IPS-18a (cell line): ENCODE measurements at regions not wholly inside any gene's neighbourhood (a gene's known extent, or its start where the extent isn't known, plus 50 kb on each side); places are given as distances from the start of the nearest gene placed in this dataset.

Experiments used
- H3K27ac ChIP-seq: one replicate; pipeline ENCODE4 v1.5.1; 2013; ENCODE audit warnings: low read length
- H3K27me3 ChIP-seq: one replicate; pipeline ENCODE4 v1.6.1; 2013; ENCODE audit warnings: mild to moderate bottlenecking, low read length; ENCODE audit not compliant: control insufficient read depth, insufficient read depth
- H3K36me3 ChIP-seq: one replicate; pipeline ENCODE4 v1.6.1; 2013; ENCODE audit warnings: low read depth, low read length; ENCODE audit not compliant: control insufficient read depth
- H3K4me1 ChIP-seq: one replicate; pipeline ENCODE4 v1.6.1; 2013; ENCODE audit warnings: low read depth, low read length; ENCODE audit not compliant: control insufficient read depth
- H3K4me3 ChIP-seq: one replicate; pipeline ENCODE4 v1.5.1; 2013; ENCODE audit warnings: low read length
- H3K9ac ChIP-seq: one replicate; pipeline ENCODE4 v1.6.1; 2013; ENCODE audit warnings: mild to moderate bottlenecking, low read length, moderate library complexity
- H3K9me3 ChIP-seq: one replicate; pipeline ENCODE4 v1.6.1; 2013; ENCODE audit warnings: low read depth, low read length; ENCODE audit not compliant: control insufficient read depth

DNA sequence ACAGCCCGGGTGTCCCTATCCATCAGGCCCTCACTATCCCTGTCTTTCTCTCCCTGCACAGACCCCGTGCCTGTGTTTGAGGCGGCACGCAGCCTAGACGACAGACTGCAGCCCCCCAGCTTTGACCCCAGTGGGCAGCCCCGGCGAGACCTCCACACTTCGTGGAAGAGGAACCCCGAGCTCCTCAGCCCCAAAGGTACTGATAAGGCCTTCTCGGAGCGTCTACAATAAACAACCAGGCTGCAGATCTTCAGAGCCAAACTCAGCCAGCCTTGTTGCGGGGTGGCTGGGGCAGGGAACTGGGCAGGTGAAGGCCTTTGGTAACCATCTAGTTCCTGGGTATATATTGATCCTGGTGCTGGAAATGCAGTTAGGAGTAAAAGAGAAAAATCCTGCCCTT is 77.5 kb downstream of the PHETA1 start:
- Histone ChIP-seq H3K9ac (no peak overlapping the region), H3K4me3 (no peak overlapping the region), H3K36me3 (no peaks in the 10 kb centered on the region), H3K27ac (no peak overlapping the region), H3K4me1 (no peaks in the 10 kb centered on the region), H3K9me3 (no peaks in the 10 kb centered on the region), H3K27me3 (no peaks in the 10 kb centered on the region)

DNA sequence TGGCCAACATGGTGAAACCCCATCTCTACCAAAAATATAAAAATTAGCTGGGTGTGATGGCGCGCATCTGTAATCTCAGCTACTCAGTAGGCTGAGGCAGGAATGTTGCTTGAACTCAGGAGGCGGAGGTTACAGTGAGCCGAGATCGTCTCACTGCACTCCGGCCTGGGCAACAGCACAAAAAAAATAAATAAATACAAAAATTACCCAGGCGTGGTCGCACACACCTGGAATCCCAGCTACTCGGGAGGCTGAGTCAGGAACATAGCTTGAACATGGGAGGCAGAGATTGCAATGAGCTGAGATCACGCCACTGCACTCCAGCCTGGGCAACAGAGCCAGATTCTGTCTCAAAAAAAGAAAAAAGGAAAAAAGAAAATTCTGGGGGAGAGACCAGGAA is 80.1 kb downstream of the PHETA1 start:
- Histone ChIP-seq H3K27ac (no peak overlapping the region), H3K36me3 (no peaks in the 10 kb centered on the region), H3K4me3 (no peak overlapping the region), H3K4me1 (peaks cover 15% of the 10 kb centered on the region), H3K9ac (no peak overlapping the region), H3K9me3 (no peaks in the 10 kb centered on the region), H3K27me3 (no peaks in the 10 kb centered on the region)

DNA sequence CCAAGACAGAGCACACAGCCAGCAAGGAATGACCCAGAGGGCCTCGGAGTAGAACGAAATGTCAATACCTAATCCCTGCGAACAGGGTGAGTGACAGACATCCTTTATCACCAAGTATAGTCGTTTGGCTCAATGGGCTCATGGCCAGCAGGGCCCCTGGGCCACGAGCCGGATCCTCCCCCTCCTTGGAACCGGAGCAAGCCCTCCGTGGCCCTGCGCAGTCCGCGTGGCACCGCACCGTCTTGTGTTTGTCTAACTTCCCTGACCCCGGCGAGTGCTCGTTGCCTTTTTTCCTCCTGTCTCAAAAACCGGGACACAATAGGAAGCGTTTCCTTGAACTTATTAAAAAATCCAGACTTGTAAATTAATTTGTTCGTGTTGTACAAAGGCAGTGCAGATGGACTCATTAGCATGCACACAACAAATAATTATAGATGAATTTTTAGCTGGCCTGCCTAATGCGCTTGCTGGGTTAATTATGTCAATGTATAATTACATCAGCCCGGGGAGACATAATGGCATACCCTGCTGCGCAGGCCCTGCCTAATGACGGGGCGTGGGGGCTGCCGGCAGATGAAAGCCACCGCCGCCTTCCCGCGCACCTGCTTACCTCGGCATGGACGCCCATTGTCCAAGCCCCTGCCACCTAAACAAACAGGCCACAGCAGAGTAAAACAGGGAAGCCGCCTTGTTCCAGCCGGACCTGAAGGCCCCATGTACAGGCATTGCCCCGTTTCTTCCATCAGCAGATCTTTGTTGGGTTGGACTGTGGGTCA is 81.6 kb downstream of the PHETA1 start:
- Histone ChIP-seq H3K4me3 (no peak overlapping the region), H3K27ac (no peak overlapping the region), H3K4me1 (peaks cover 15% of the 10 kb centered on the region), H3K9me3 (no peaks in the 10 kb centered on the region), H3K36me3 (no peaks in the 10 kb centered on the region), H3K27me3 (no peaks in the 10 kb centered on the region), H3K9ac (no peak overlapping the region)

DNA sequence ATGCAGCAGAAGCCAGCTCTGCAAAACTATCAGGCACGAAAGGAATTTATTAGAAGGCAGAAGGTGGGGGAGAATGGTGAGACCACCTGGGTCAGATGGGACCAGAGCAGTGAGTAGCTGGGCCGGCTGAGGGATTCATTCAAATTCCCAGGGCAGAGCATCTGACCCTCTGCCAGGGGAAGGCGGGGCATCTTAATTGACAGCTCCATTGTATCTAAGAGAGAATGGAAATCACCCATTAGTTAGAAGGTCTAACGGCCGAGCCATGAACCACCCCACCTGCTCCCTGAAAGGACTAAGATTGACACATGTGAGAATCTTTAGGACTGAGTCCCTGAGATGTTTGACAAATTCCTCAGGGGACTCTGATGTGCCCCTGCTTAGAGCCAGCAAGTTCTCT is 83.7 kb downstream of the PHETA1 start:
- H3K27ac ChIP-seq: no peak overlapping the region
- no peaks in the 10 kb centered on the region for H3K36me3 ChIP-seq
- no peak overlapping the region for H3K4me3 ChIP-seq
- no peaks in the 10 kb centered on the region for H3K9me3 ChIP-seq
- peaks cover 15% of the 10 kb centered on the region for H3K4me1 ChIP-seq
- H3K9ac ChIP-seq: no peak overlapping the region
- no peaks in the 10 kb centered on the region for H3K27me3 ChIP-seq

DNA sequence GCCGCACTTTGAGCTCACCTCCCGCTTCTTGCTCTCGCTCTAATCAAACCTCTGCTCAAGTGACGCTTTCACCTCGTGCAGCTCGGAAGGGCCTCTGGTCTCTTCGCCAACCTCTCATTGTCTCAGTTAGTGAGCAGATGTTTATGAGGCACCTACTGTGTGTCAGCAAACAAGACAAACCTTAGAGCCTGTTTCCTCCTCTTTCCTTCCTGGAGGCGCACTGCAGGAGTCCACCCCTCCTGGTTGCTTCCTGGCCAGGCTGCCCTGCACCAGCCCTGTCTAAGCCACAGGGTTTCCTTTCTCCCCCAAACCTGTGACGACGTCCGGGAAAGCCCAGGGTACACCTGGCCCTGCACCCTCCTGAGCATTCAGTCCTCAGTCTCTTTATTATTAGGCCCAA is 84.2 kb downstream of the PHETA1 start:
- H3K4me3 ChIP-seq: no peak overlapping the region
- no peak overlapping the region for H3K27ac ChIP-seq
- H3K36me3 ChIP-seq: no peaks in the 10 kb centered on the region
- H3K27me3 ChIP-seq: no peaks in the 10 kb centered on the region
- no peak overlapping the region for H3K9ac ChIP-seq
- H3K4me1 ChIP-seq: peaks cover 15% of the 10 kb centered on the region
- H3K9me3 ChIP-seq: no peaks in the 10 kb centered on the region

DNA sequence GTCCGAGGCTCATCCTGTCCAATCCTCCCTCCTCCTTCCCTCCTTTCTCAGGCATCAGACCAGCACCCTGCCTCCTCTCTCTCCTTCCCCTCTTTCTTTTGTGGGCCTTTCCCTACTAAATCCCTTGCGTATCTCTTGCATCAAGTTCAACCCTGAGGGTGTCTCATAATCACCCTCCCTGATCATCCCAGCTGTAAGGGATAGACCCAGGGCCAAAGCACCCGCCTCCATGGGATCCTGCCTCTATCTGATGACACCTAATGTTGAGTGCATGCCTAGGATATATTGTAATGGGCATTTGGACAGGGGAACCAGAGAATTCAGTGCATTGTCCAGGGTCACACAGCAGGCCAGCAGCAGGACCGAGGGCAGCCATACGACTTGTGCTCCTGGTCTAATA is 84.9 kb downstream of the PHETA1 start:
- Histone ChIP-seq H3K36me3 (no peaks in the 10 kb centered on the region), H3K27me3 (no peaks in the 10 kb centered on the region), H3K4me1 (peaks cover 15% of the 10 kb centered on the region), H3K27ac (no peak overlapping the region), H3K9ac (no peak overlapping the region), H3K9me3 (no peaks in the 10 kb centered on the region), H3K4me3 (no peak overlapping the region)

DNA sequence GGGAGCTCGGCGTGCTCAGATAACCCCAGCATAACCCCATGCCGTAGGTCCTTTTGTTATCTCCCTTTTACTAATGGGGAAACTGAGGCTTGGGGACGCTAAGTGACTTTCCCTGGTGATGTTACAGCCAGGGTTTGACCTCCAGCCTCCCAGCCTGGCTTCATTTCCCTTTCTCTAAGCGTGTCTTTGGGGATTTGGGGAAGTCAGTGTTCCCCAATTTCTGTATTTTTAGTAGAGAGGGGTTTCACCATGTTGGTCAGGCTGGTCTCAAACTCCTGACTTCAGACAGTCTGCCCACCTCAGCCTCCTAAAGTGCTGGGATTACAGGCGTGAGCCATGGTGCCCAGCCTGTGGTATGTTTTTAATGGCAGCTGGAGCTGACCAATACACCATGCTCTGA is 85.4 kb downstream of the PHETA1 start:
- peaks cover 15% of the 10 kb centered on the region for H3K4me1 ChIP-seq

DNA sequence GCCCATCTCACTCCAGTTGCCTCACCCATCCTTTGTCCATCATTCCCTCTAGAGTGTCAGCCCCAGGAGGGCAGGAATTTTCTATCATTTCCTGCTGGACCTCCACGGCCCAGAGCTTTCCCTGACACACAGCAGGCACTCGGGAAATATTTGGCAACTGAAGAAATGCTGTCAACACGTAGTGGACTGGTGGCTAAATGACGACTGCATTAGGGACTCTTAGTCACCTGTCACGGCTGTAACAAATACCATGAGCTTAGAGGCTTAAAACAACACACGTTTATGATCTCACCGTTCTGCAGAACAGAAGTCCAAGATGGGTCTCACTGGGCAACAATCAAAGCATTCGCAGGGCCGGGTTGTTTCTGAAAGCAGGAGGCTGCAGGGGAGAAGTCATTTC is 91.3 kb downstream of the PHETA1 start:
- no peak overlapping the region for H3K27ac ChIP-seq
- H3K9ac ChIP-seq: no peak overlapping the region
- H3K9me3 ChIP-seq: no peaks in the 10 kb centered on the region
- peaks cover 3% of the 10 kb centered on the region for H3K4me1 ChIP-seq
- no peaks in the 10 kb centered on the region for H3K36me3 ChIP-seq
- H3K4me3 ChIP-seq: no peak overlapping the region
- H3K27me3 ChIP-seq: no peaks in the 10 kb centered on the region

More for the DNA sequence above, 85.4 kb downstream of the PHETA1 start:
- Histone ChIP-seq H3K27me3 (no peaks in the 10 kb centered on the region), H3K36me3 (no peaks in the 10 kb centered on the region), H3K9me3 (no peaks in the 10 kb centered on the region), H3K27ac (no peak overlapping the region), H3K9ac (no peak overlapping the region), H3K4me3 (no peak overlapping the region)

DNA sequence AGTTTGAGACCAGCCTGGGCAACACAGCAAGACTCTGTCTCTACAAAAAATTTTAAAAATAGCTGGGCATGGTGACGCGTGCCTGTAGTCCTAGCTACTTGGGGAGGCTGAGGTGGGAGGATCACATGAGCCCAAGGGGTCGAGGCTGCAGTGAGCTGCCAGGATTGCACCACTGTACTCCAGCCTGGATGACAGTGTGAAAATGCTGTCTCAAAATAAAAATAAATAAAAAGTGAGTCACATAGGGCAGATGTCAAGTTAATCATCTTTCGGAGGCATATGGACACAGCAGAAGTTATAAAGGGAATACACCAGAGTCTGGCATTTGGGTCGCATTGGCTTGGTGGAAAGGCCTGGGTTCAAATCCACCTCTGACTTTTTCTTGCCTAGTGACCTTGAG is 92.7 kb downstream of the PHETA1 start:
- Histone ChIP-seq H3K9me3 (no peaks in the 10 kb centered on the region), H3K27me3 (no peaks in the 10 kb centered on the region), H3K4me1 (peaks cover 3% of the 10 kb centered on the region)

DNA sequence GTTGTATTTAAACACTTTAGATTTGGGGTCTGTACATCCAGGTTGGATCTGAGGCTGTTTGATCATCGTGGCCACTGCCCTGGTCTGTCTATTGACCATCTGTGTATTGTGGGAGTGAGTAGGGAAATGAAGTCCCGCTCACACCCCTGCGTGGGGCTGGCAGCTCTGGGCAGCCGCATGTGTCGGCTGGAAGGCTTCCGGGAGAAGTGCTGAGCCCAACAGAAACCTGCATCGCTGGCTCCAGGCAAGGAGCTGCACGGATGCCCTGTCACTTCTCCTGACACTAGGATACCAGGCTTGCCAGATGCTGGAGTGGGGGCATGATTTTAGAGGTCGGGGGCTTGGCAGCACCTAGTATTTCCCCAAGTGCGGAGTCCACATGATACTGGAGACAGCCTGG is 93.6 kb downstream of the PHETA1 start:
- H3K4me1 ChIP-seq: peaks cover 3% of the 10 kb centered on the region
- H3K4me3 ChIP-seq: no peak overlapping the region
- H3K27ac ChIP-seq: no peak overlapping the region
- H3K36me3 ChIP-seq: no peaks in the 10 kb centered on the region
- no peaks in the 10 kb centered on the region for H3K27me3 ChIP-seq
- H3K9ac ChIP-seq: no peak overlapping the region
- H3K9me3 ChIP-seq: no peaks in the 10 kb centered on the region

More for the DNA sequence above, 92.7 kb downstream of the PHETA1 start:
- H3K4me3 ChIP-seq: no peak overlapping the region
- no peak overlapping the region for H3K9ac ChIP-seq
- no peak overlapping the region for H3K27ac ChIP-seq
- H3K36me3 ChIP-seq: no peaks in the 10 kb centered on the region

DNA sequence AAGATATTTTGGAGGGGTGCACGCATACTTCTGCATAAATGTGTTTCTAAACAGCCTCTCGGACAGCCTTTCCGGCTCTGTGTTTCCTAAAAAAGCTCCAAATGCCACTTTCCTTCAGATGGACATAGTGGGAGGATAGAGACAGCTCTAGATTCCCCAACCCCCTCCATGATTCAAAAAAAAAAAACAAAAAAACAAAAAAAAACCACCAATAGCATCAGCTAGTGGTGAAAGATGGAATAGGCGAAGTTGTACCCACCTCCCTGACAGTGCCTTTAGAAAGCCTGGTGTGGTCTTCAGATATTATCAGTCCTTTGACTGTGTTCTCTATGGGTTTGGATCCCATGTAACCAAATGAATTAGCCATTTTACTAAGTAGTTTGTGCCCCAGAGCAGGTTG is 94.1 kb downstream of the PHETA1 start:
- Histone ChIP-seq H3K27me3 (no peaks in the 10 kb centered on the region), H3K4me1 (peaks cover 3% of the 10 kb centered on the region), H3K9me3 (no peaks in the 10 kb centered on the region)

DNA sequence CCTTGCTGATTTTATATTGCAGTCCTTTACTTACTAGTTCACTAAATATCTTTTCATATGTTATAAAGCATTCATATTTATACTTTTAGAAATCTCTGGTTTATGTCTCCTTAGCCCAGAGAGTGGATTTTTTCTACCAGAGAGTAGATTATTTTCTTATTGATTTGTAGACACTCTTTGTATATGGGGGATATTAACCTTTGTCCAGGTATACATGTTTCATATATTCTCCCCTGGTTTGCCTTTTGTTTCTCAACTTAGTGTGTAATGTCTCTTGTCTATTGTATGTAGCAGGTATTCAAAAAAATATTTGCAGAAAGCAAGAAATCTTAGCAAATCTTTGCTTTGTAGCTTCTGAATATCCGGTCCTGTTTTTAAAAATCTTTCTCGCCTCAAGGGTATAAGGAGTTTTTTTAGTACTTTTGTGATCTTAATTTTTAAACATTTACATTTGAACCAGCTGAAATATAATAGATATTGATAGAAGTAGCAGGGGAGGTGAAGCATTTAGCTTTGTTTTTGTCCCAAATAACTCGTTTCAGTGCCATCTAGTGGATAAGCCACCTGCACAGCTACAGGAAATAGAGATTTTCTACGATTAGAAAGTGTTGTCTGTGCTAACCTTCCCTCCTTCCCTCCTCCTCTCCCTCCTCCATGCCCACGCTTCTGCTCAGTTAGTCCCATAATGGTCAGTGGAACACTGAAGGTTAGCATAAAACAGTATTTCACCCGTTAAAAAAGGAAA is 97.0 kb downstream of the PHETA1 start:
- Histone ChIP-seq H3K4me3 (no peak overlapping the region), H3K9ac (no peak overlapping the region), H3K4me1 (peaks cover 3% of the 10 kb centered on the region), H3K9me3 (no peaks in the 10 kb centered on the region), H3K36me3 (no peaks in the 10 kb centered on the region), H3K27me3 (no peaks in the 10 kb centered on the region), H3K27ac (no peak overlapping the region)

More for the DNA sequence above, 94.1 kb downstream of the PHETA1 start:
- no peak overlapping the region for H3K9ac ChIP-seq
- no peak overlapping the region for H3K27ac ChIP-seq
- H3K36me3 ChIP-seq: no peaks in the 10 kb centered on the region
- H3K4me3 ChIP-seq: no peak overlapping the region
